Cardiac muscle cell (in vitro differentiated cells and primary cell): ENCODE measurements at regions not wholly inside any gene's neighbourhood (a gene's known extent, or its start where the extent isn't known, plus 50 kb on each side); places are given as distances from the start of the nearest gene placed in this dataset.
A peak's percentile ranks its signal among the peaks of the same experiment; 100 is the strongest.

ENCODE experiments used
- DNase-seq, 2 donors: peaks; one replicate each; pipeline versions ENCODE4 v3.0.0 to v3.0.0-alpha.2; 2010 to 2017; ENCODE audit warnings: low read depth in 1 of 2, low spot score in 1 of 2
- H3K27ac ChIP-seq: fragments of 200-600 bp; sonication (generic); 2 replicates; pipeline ENCODE4 v1.5.1; 2016
- H3K27me3 ChIP-seq: fragments of 200-600 bp; sonication (generic); 2 replicates; pipeline ENCODE4 v1.6.0; 2016; ENCODE audit warnings: control low read depth
- H3K36me3 ChIP-seq: fragments of 200-600 bp; sonication (generic); 2 replicates; pipeline ENCODE4 v1.5.1; 2016; ENCODE audit warnings: control low read depth
- H3K4me1 ChIP-seq: fragments of 200-600 bp; sonication (generic); 2 replicates; pipeline ENCODE4 v1.8.1; 2017; ENCODE audit warnings: low read depth, mild to moderate bottlenecking, mixed run types
- H3K4me3 ChIP-seq: fragments of 200-600 bp; sonication (generic); 2 replicates; pipeline ENCODE4 v1.5.1; 2016; ENCODE audit warnings: mild to moderate bottlenecking
- H3K9me3 ChIP-seq: fragments of 200-600 bp; sonication (generic); 2 replicates; pipeline ENCODE4 v1.5.1; 2017; ENCODE audit warnings: low read depth, mild to moderate bottlenecking, control low read depth
- TF ChIP-seq, protein P1 (sequence below): IDR thresholded peaks from 2 replicates; pipeline ENCODE4 v1.5.1; 2012; ENCODE audit warnings: low read depth, mild to moderate bottlenecking, low read length

DNA sequence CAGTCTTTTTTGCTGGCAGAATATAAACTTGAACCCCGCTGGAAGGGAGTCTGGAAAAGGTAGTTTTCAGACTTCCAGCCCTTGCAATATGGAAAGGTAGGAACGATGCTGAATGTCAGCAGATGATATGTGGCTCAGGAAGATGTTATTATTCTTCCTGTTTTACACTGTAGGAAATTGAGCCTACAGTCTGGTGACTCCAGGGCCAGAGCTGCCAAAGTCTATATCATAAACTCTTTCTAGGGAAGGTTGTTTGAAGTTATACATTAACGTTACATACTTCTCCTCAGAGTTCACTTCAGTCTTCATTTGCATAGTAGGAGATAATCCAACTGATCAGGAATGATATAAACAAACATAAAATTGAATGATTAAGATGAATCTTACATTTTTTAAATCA is 141.3 kb downstream of the FAT4 start:
- Histone ChIP-seq H3K27me3 (no peaks in the 10 kb centered on the region), H3K36me3 (no peaks in the 10 kb centered on the region), H3K4me3 (no peak overlapping the region), H3K27ac (no peak overlapping the region), H3K9me3 (no peaks in the 10 kb centered on the region), H3K4me1 (no peaks in the 10 kb centered on the region)
- no peak for DNase-seq
- TF ChIP-seq, protein P1, sequence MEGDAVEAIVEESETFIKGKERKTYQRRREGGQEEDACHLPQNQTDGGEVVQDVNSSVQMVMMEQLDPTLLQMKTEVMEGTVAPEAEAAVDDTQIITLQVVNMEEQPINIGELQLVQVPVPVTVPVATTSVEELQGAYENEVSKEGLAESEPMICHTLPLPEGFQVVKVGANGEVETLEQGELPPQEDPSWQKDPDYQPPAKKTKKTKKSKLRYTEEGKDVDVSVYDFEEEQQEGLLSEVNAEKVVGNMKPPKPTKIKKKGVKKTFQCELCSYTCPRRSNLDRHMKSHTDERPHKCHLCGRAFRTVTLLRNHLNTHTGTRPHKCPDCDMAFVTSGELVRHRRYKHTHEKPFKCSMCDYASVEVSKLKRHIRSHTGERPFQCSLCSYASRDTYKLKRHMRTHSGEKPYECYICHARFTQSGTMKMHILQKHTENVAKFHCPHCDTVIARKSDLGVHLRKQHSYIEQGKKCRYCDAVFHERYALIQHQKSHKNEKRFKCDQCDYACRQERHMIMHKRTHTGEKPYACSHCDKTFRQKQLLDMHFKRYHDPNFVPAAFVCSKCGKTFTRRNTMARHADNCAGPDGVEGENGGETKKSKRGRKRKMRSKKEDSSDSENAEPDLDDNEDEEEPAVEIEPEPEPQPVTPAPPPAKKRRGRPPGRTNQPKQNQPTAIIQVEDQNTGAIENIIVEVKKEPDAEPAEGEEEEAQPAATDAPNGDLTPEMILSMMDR, result no peak

DNA sequence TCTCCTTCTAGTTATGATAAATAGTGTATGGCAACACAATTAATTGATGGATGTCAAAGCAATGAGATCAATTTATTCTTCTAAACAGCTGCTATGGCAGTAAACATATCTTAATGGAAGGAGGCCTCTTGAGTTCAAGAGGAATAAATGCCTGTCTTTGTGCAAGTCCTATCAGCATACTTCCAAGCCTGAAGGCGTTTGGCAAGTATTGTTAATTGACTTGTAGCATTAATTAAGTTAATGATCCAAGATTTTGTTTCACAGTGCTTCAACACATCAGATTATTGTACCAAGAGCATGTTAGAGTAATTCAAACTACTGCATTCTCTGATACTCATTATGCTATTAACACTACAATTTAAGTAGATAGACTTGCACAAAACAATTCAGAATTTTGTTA is 144.8 kb downstream of the FAT4 start:
- no peak for DNase-seq
- no peaks in the 10 kb centered on the region for H3K27me3 ChIP-seq
- no peak overlapping the region for H3K27ac ChIP-seq
- H3K4me3 ChIP-seq, result no peak overlapping the region
- TF ChIP-seq, protein P1, result no peak
- H3K9me3 ChIP-seq, result no peaks in the 10 kb centered on the region
- no peaks in the 10 kb centered on the region for H3K36me3 ChIP-seq
- H3K4me1 ChIP-seq, result no peaks in the 10 kb centered on the region

DNA sequence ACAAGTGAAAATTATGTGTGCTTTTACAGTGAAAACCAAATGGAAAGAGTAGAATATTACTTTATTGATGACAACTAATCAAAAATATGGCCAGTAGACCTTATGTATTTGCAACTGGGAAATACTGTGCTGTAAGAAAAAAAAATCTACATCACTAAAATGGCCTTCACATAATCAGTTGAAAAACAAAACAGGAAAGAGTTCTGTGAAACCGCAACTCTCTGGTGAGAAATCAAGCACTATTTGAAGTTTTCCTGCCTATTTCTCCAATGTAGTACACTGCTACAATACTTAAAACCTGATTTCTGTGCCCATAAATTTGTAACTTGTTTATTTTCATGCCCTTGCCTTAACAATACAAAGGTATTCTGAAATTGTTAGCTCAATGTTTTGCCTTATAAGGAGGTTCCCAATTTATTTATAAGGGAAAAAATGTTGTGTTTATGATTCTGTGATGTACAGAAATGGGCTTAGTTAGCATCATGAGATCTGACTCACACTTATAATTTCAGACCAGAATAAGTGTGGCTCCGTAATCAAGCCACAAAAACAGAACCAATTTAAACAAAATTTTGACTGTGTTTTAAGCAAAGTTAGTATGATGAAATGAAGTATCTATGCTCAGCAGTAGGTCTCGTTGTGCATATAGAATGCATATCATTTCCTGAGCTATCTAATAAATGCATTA is 147.1 kb downstream of the FAT4 start:
- H3K4me3 ChIP-seq, result no peak overlapping the region
- H3K27me3 ChIP-seq, result no peaks in the 10 kb centered on the region
- H3K9me3 ChIP-seq, result no peaks in the 10 kb centered on the region
- TF ChIP-seq, protein P1, result no peak
- H3K4me1 ChIP-seq, result peaks cover 10% of the 10 kb centered on the region
- H3K36me3 ChIP-seq, result no peaks in the 10 kb centered on the region
- H3K27ac ChIP-seq, result no peak overlapping the region
- DNase-seq, result peak in 1 of 2 donors; percentile 8

DNA sequence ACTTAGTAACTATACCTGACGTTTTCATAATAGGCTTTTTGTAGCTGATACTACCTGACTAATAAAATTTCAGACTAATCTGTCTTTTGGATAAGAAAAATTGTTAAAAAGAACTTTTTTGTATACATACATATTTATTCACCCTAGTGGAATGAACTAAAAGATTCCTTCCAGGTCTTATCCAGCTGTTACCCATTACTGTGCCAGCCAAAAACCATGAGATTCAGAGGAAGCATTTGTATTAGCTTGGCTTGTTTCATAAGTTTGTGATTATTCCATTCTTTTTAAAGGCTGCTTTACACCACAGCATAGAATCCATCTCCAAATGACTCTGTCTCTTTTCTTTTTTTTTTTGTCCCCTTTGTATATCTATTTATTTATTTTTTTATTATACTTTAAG is 149.4 kb downstream of the FAT4 start:
- Histone ChIP-seq H3K27me3 (no peaks in the 10 kb centered on the region), H3K36me3 (no peaks in the 10 kb centered on the region), H3K9me3 (no peaks in the 10 kb centered on the region), H3K4me1 (peaks cover 10% of the 10 kb centered on the region), H3K27ac (no peak overlapping the region), H3K4me3 (no peak overlapping the region)
- DNase-seq, result no peak
- TF ChIP-seq, protein P1, result no peak

DNA sequence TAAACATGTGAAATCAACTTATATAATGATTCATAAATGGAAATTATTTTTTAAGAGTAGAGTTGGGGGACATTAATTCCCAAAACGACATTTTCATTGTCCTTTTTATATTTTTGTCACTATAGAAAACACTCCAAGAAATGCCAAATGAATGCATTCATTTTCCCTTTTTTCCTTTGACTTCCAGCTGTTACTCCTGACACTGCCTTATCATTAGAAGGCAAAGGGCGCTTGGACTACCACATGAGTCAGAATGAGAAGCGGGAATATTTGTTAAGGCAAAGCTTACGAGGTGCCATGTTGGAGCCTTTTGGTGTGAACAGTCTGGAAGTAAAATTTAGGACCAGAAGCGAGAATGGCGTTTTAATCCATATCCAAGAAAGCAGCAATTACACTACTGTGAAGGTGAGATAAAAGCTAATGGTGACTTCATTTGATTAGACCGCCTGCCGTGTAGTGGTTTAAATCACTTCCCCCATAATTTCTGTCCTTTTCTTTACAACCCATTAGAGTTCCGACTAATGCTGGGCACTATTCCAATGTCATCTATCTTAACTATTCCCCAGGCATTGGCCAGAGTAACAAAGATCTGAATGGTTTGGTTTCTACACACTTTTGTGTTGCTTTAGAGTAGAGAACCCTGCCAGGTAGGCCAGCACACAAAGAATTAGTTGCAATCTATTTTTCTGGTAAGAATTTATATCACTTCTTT is 166.7 kb downstream of the FAT4 start:
- Histone ChIP-seq H3K27ac (no peak overlapping the region), H3K36me3 (no peaks in the 10 kb centered on the region), H3K4me1 (no peaks in the 10 kb centered on the region), H3K9me3 (no peaks in the 10 kb centered on the region), H3K4me3 (no peak overlapping the region), H3K27me3 (no peaks in the 10 kb centered on the region)
- TF ChIP-seq, protein P1, result no peak
- DNase-seq, result no peak
